LNCaP clone FGC (cell line): ENCODE measurements at regions not wholly inside any gene's neighbourhood (a gene's known extent, or its start where the extent isn't known, plus 50 kb on each side); places are given as distances from the start of the nearest gene placed in this dataset.
A peak's percentile ranks its signal among the peaks of the same experiment; 100 is the strongest.

Source experiments
- DNase-seq: peaks from one replicate; pipeline ENCODE4 v3.0.0-alpha.2; 2011; ENCODE audit warnings: low read depth
- H3K4me3 ChIP-seq: 2 replicates; pipeline ENCODE4 v1.5.1; 2011; ENCODE audit warnings: mild to moderate bottlenecking, low read depth, low read length, control low read depth
- TF ChIP-seq, protein P1 (sequence below): IDR thresholded peaks from 2 replicates; pipeline ENCODE4 v1.5.1; 2012; ENCODE audit warnings: mild to moderate bottlenecking; ENCODE audit not compliant: control insufficient read depth, insufficient read depth; ENCODE audit errors: extremely low read depth

DNA sequence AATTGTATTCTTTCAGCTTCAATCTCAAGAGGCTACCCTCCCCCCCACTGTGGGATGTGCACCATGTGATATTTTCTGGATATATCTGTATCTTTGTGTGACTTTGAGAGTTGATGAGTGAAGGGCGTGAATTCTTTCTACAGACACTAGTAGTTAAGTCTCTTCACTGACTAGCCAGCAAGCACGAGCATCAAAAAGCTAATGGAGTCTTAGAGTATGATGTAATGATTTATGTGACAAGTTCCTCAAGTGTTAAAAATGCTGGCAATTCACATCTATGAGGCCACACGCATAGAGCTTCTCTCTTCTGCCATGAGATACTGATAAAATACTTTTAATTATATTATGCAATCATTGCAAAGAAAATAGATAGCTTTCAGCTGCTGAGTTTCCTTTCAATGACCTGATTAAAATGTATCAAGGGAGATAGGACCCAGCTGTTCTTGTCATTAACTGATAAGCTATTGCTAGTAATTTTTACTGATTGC lies 304.8 kb downstream of the TRIB2 start:
- TF ChIP-seq, protein P1, sequence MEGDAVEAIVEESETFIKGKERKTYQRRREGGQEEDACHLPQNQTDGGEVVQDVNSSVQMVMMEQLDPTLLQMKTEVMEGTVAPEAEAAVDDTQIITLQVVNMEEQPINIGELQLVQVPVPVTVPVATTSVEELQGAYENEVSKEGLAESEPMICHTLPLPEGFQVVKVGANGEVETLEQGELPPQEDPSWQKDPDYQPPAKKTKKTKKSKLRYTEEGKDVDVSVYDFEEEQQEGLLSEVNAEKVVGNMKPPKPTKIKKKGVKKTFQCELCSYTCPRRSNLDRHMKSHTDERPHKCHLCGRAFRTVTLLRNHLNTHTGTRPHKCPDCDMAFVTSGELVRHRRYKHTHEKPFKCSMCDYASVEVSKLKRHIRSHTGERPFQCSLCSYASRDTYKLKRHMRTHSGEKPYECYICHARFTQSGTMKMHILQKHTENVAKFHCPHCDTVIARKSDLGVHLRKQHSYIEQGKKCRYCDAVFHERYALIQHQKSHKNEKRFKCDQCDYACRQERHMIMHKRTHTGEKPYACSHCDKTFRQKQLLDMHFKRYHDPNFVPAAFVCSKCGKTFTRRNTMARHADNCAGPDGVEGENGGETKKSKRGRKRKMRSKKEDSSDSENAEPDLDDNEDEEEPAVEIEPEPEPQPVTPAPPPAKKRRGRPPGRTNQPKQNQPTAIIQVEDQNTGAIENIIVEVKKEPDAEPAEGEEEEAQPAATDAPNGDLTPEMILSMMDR, result no peak
- no peak for DNase-seq
- H3K4me3 ChIP-seq, result no peak overlapping the region

DNA sequence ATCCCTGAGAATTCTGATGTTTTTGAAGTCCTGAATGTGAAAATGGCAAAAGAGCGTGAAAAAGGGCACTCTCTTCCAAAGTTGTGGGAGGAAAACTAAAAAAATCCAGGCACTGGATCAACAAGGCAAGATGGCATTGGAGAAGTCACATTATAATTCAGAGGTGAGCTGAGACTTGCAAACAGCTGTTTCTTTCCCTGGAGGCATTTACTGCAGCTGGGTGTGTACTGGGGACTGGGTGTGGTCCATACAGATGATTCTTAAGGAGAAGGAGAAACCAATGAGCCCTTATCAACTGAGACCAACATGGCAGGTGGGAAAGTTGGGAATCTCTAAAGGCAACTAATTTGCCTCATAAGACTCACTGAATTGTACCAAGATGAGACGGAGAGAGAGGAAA lies 313.9 kb downstream of the TRIB2 start:
- TF ChIP-seq, protein P1, result no peak
- no peak overlapping the region for H3K4me3 ChIP-seq
- no peak for DNase-seq

DNA sequence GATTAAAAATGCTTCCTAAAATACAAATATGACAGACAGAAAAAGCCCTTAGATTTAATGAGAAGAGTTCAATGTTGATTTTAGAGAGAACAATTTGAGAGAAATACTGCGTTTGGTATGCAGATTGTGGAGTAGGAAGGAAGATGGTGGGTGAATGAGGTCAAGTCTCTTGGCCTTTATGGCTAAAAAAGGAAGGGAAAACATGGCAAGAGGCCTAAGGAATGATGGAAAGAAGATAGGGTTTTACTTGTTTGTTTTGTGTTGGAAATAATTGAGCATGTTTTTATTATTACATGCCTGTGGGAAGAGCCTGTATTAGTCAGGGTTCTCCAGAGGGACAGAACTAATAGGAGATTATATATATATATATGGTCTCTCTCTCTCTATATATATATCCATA lies 318.1 kb downstream of the TRIB2 start:
- H3K4me3 ChIP-seq, result no peak overlapping the region
- DNase-seq, result no peak
- TF ChIP-seq, protein P1, result no peak

DNA sequence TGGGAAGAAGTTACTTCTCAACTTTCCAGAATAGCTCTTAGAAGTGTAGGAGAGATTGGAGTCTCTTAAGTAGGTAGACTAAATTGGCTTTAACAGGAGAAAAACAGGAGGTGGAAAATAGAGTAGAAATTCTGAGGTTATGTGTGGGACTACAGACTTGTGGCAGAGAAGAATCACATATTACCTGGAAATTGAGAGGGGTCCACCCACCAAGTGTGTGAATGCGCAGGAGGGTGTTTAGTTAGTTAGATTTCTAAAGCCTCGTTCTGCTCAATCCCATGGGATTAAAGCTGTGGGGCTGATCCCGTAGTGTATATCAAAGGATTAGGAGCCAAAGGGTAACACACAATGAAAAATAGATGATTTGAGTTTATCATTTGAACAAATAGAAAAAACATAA lies 319.1 kb downstream of the TRIB2 start:
- TF ChIP-seq, protein P1, result no peak
- no peak overlapping the region for H3K4me3 ChIP-seq
- no peak for DNase-seq

DNA sequence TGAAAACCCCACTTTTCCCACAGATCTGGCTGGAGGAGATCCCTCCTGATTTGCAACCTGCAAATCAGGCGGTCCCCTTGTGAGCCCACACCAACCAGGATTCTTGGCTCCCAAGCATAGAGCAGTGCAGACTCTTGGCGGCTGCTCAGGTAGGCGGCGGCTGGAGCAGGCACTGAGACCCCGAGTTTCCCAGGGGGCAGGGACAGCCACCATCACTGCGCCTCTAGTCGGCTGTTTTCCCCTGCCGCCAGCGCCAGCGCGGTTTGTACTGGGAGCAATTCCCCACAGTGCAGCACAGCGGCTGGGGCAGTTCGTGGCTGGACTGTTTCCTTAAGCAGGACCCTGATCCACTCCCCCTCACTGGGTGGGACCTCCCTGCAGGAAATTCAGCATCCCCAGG lies 323.3 kb downstream of the TRIB2 start:
- no peak overlapping the region for H3K4me3 ChIP-seq
- TF ChIP-seq, protein P1, result no peak
- DNase-seq, result no peak

DNA sequence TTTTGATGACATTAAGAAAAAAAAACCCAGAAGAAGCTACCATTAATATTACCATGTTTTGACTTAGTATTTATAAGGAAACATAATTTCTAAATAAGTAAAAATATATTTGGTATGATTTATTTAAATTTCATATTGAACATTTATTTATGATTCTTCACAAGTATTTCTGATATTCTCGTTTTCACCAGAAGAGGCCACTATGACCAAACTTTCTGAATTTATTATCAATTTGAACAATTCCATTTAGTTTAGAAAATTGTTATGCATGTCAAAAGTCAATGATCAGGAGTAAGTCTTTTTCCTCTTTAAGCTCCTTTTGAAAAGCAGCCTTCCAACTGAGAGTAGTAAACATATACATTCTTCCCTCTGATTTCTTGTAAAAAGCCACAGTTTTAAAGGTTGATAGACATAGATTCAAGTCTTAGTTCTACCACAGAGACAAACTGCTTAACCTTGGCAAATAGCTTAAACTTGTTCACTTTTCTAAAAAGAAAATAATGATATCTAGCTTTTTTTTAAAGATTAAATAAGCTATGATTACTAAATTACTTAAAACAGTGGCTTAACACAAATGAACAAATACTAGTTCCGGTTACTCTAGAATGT lies 329.9 kb downstream of the TRIB2 start:
- H3K4me3 ChIP-seq, result no peak overlapping the region
- TF ChIP-seq, protein P1, result peak; percentile 41
- no peak for DNase-seq

DNA sequence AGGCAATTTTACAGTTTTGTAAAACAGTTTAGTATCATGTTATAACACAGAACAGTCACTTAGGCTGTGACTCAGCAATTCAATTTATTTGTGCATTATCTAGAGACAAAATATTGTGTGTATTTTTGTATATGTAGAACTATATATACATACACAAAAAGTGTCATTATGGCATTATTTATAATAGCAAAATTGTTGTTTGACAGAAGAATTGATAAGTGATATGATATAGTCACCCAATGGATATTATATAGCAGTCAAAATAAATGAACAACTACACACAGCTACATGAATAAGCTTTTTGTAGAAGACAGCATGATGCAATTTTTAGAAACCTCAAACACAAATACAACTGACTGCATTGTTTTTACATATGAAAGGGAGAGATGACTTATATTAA lies 334.0 kb downstream of the TRIB2 start:
- H3K4me3 ChIP-seq, result no peak overlapping the region
- TF ChIP-seq, protein P1, result no peak
- no peak for DNase-seq
